Small intestine (tissue), 7 donors: ENCODE measurements at regions not wholly inside any gene's neighbourhood (a gene's known extent, or its start where the extent isn't known, plus 50 kb on each side); places are given as distances from the start of the nearest gene placed in this dataset.
A peak's percentile ranks its signal among the peaks of the same experiment; 100 is the strongest.

Experiments
- DNase-seq, 2 donors: peaks; one replicate each; pipeline versions ENCODE4 v3.0.0 to v3.0.0-alpha.2; 2013
- FAIRE-seq: peaks from 2 replicates; lab custom pipeline; 2012; peaks lifted over from hg19 to GRCh38; lab: Jason Lieb, UNC
- H3K27ac ChIP-seq, 3 donors: one replicate each; pipeline ENCODE4 v1.5.1; 2013; ENCODE audit warnings: low read length in 2 of 3, mild to moderate bottlenecking in 2 of 3, control low read depth in 1 of 3, inconsistent platforms in 1 of 3, low read depth in 1 of 3, moderate library complexity in 1 of 3
- H3K27me3 ChIP-seq, 3 donors: one replicate each; pipeline ENCODE4 v1.6.1; 2013; ENCODE audit warnings: low read length in 3 of 3, inconsistent platforms in 1 of 3; ENCODE audit not compliant: control insufficient read depth in 3 of 3, insufficient read depth in 3 of 3
- H3K36me3 ChIP-seq, 3 donors: one replicate each; pipeline ENCODE4 v1.6.1; 2013; ENCODE audit warnings: low read length in 3 of 3, inconsistent platforms in 1 of 3, low read depth in 1 of 3, mild to moderate bottlenecking in 1 of 3, moderate library complexity in 1 of 3; ENCODE audit not compliant: control insufficient read depth in 3 of 3, insufficient read depth in 2 of 3
- H3K4me1 ChIP-seq, 3 donors: one replicate each; pipeline ENCODE4 v1.6.1; 2013; ENCODE audit warnings: low read length in 2 of 3, inconsistent platforms in 1 of 3, low read depth in 1 of 3, mild to moderate bottlenecking in 1 of 3, moderate library complexity in 1 of 3; ENCODE audit not compliant: control insufficient read depth in 3 of 3, insufficient read depth in 2 of 3
- H3K4me3 ChIP-seq, 3 donors: one replicate each; pipeline ENCODE4 v1.5.1; 2013; ENCODE audit warnings: low read length in 3 of 3, control low read depth in 1 of 3, inconsistent platforms in 1 of 3, low read depth in 1 of 3, mild to moderate bottlenecking in 1 of 3, moderate library complexity in 1 of 3
- H3K9me3 ChIP-seq, 2 donors: one replicate each; pipeline ENCODE4 v1.6.1; 2013; ENCODE audit warnings: low read depth in 1 of 2, low read length in 1 of 2; ENCODE audit not compliant: control insufficient read depth in 2 of 2, insufficient read depth in 1 of 2
- WGBS, 3 donors: extraction: QIAGEN DNeasy Blood & Tissue Kit; methylation state at CpG; one replicate each; pipeline ENCODE4 v1.1.7; 2013; 5-methylcytosine and 5-hydroxymethylcytosine counted together
- donor health status: healthy with polysubstance abuse.
- donor health status: control.
- donor health status: control.
- donor health status: Bipolar disorder and iron deficiency.
- donor health status: healthy.

DNA sequence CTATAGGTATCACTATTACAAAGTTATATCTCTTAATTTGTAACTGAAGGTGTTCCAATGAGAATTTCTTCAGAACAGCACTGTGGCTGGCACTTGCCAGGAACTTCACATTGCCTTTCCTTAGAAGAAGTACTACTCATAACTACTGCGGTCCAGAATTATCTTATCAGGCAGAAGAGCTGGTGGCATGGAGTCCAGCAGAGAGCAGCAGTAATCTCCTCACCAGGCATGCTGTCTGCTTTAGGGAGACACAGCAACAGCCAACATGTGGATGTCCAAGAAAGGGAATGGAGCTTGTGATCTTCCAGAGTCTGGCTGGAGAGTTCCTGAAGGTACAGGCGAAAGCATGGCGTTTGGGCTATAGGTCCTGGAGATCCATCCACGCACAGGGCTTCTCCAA lies 919.7 kb upstream of the NR2F2 start:
- FAIRE-seq = no peak
- WGBS, 3 donors = 90 to 96% (median 91%) methylated on average over 4 of the region's 4 CpGs
- no peaks in the 10 kb centered on the region for H3K27me3 ChIP-seq

DNA sequence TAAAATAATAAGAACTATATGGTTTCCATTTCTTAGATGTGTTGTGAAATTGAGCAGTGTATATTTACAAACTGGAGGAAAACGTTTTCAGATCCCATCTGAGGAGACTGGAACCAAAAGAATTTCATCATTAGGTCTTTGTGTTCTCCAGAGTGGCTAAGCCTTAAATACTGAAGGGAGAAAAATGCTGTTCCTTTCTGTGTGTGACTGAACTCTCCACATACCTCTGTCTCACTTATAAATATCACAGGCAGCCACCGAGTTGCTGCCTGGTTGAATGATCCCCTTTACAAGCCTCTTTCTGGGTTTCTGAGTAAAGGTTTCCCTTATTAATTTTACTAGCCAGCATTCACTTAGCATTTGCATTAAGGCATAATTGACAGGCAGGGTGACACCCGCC lies 913.9 kb upstream of the NR2F2 start:
- FAIRE-seq = no peak
- DNase-seq = no peak
- H3K27me3 ChIP-seq = no peaks in the 10 kb centered on the region
- peaks cover 0 to 12% of the 10 kb centered on the region in 2 donors for H3K9me3 ChIP-seq
- H3K4me1 ChIP-seq = no peaks in the 10 kb centered on the region
- no peaks in the 10 kb centered on the region for H3K36me3 ChIP-seq
- no peak overlapping the region for H3K27ac ChIP-seq
- no peak overlapping the region for H3K4me3 ChIP-seq
- WGBS, 3 donors = 31 to 57% (median 38%) methylated on average over 3 of the region's 3 CpGs

More for the DNA sequence above, 919.7 kb upstream of the NR2F2 start:
- H3K27ac ChIP-seq = no peak overlapping the region
- H3K9me3 ChIP-seq = no peaks in the 10 kb centered on the region
- no peaks in the 10 kb centered on the region for H3K4me1 ChIP-seq
- H3K4me3 ChIP-seq = no peak overlapping the region
- no peak for DNase-seq
- no peaks in the 10 kb centered on the region for H3K36me3 ChIP-seq

DNA sequence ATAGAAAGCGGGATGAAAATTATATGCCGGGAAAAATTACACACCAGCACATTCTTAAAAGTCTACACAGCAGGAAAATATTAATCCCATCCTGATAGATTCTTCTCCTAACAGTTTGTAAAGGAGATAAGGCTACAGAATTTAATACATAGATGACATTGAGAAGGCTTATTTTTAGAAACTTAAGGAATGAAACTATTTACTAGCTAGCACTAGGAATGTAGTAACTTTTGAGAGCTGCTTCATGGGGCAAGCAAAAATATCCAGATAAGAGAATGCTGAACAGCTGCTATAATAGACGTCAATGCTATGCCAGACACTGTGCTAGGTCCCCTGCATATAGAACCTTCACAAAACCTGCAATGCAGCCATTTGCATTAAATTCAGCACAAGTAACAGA lies 912.7 kb upstream of the NR2F2 start:
- H3K27ac ChIP-seq = no peak overlapping the region

DNA sequence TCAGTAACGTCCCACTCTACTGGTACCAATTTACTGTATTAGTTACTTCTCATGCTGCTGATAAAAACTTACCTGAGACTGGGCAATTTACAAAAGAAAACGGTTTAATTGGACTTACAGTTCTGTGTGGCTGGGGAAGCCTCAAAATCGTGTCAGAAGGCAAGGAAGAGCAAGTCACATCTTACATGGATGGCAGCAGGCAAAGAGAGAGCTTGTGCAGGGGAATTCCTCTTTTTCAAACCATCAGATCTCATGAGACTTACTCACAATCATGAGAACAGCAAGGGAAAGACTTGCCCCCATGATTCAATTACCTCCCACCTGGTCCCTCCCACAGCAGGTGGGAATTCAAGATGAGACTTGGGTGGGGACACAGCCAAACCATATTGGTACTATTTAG lies 908.2 kb upstream of the NR2F2 start:
- Histone ChIP-seq H3K36me3 (no peaks in the 10 kb centered on the region), H3K27ac (no peak overlapping the region), H3K4me1 (no peaks in the 10 kb centered on the region), H3K27me3 (no peaks in the 10 kb centered on the region), H3K4me3 (no peak overlapping the region), H3K9me3 (peaks cover 0 to 13% of the 10 kb centered on the region in 2 donors)
- DNase-seq (no peak), FAIRE-seq (no peak)
- 43 to 73% (median 51%) methylated on average over 3 of the region's 3 CpGs for WGBS, 3 donors

More for the DNA sequence above, 912.7 kb upstream of the NR2F2 start:
- peaks cover 0 to 13% of the 10 kb centered on the region in 2 donors for H3K9me3 ChIP-seq
- H3K27me3 ChIP-seq = no peaks in the 10 kb centered on the region
- FAIRE-seq (no peak), DNase-seq (no peak)
- 83 to 93% (median 93%) methylated on average over 3 of the region's 3 CpGs for WGBS, 3 donors
- no peak overlapping the region for H3K4me3 ChIP-seq
- no peaks in the 10 kb centered on the region for H3K4me1 ChIP-seq
- no peaks in the 10 kb centered on the region for H3K36me3 ChIP-seq

DNA sequence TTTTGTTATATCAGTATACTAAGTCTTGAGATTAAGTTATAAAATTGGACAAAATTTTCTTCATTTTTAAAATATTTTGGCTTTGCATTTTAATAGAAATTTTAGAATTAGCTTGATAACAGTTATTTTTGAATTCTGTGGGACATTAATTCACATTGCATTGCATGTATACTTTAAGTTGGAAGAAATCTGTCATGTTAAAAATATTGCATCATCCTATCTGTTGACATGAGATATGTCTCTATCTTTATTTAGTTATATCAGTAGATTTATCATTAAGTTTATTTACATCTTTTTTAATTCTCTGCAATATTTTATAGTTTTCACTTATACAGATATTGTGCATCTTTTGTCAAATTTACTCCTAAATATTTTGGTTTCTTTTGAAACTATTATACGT lies 904.6 kb upstream of the NR2F2 start:
- Histone ChIP-seq H3K9me3 (peaks cover 0 to 7% of the 10 kb centered on the region in 2 donors), H3K4me3 (no peak overlapping the region), H3K4me1 (no peaks in the 10 kb centered on the region), H3K27ac (no peak overlapping the region), H3K36me3 (no peaks in the 10 kb centered on the region), H3K27me3 (no peaks in the 10 kb centered on the region)
- DNase-seq = no peak
- peak; percentile 67 for FAIRE-seq
- WGBS, 3 donors = 88 to 98% (median 90%) methylated on average over 1 of the region's 1 CpG

DNA sequence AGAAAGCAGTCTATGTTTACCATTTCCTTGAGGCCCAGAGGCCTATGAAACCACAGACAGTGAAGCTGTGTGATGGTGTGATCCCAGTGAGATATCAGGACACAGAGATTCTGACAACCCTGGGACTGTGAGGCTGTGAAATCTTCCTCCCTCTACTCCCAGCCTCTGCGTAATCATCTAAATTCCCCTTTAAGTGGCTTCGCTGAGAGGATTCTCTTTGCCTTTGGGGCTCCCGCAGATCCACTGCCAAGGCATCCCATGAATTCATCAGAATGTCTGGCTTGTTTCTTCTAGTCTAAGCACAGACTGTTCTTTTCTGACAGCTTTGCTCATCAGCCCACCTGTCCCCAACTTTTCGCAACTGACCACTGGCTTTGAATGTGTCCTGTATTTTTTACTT lies 901.2 kb upstream of the NR2F2 start:
- no peaks in the 10 kb centered on the region for H3K27me3 ChIP-seq
- no peak overlapping the region for H3K4me3 ChIP-seq
- DNase-seq (no peak), FAIRE-seq (no peak)
- H3K27ac ChIP-seq = peak overlapping the region in 1 of 3 donors; percentile 16
- H3K36me3 ChIP-seq = no peaks in the 10 kb centered on the region
- H3K9me3 ChIP-seq = no peaks in the 10 kb centered on the region
- 81 to 90% (median 81%) methylated on average over 4 of the region's 4 CpGs for WGBS, 3 donors
- H3K4me1 ChIP-seq = no peaks in the 10 kb centered on the region

DNA sequence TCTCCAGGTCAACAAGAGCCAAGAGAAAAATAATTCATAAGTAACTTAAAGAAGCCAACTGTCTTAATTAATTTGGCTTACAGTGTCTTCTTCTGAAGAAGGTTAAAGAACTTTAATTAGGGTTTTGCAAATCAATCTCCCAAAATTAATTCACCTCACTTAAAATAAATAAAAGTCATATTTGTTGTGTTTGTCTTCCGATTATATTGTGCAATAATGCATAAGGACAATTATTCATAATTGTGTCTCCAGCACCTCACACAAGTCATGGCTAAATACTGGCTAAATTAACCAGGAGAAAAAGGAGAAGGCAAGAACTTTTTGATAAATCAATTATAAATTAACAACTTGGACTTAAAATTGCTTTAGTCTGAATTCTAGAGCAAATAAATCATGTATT lies 899.0 kb upstream of the NR2F2 start:
- WGBS, 3 donors = 64 to 83% (median 72%) methylated on average over 1 of the region's 1 CpG
- no peak overlapping the region for H3K27ac ChIP-seq
- no peak for FAIRE-seq

DNA sequence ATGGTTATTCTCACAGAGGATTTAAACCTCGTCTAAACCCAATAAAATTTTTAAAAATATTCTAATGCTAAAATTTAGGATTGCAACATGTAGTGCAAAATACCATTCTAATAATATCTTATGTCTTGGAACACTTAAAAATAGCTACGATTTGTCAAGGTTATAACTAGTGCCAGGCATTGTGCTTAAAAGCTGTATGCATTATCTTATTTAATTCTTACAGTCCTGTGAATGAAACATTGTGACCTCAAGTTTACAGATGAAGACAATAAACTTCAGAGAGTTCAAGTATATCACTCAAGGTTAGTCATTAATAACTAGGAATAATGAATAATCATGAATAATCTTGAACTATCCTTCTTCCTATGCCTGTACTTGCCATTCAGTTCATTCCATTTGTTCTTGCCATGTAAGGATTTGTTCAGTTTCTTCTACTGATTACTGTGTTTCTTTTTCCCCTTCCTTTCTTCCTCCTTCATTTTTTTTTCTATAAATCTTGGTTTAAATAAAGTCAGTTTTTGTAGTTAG lies 897.6 kb upstream of the NR2F2 start:
- DNase-seq (no peak), FAIRE-seq (no peak)
- Histone ChIP-seq H3K9me3 (no peaks in the 10 kb centered on the region), H3K4me1 (no peaks in the 10 kb centered on the region), H3K4me3 (no peak overlapping the region), H3K36me3 (no peaks in the 10 kb centered on the region), H3K27ac (no peak overlapping the region), H3K27me3 (no peaks in the 10 kb centered on the region)
- WGBS, 3 donors = 63 to 76% (median 71%) methylated on average over 2 of the region's 2 CpGs

More for the DNA sequence above, 899.0 kb upstream of the NR2F2 start:
- H3K27me3 ChIP-seq = no peaks in the 10 kb centered on the region
- no peaks in the 10 kb centered on the region for H3K4me1 ChIP-seq
- no peak for DNase-seq
- no peaks in the 10 kb centered on the region for H3K9me3 ChIP-seq
- no peaks in the 10 kb centered on the region for H3K36me3 ChIP-seq
- no peak overlapping the region for H3K4me3 ChIP-seq

DNA sequence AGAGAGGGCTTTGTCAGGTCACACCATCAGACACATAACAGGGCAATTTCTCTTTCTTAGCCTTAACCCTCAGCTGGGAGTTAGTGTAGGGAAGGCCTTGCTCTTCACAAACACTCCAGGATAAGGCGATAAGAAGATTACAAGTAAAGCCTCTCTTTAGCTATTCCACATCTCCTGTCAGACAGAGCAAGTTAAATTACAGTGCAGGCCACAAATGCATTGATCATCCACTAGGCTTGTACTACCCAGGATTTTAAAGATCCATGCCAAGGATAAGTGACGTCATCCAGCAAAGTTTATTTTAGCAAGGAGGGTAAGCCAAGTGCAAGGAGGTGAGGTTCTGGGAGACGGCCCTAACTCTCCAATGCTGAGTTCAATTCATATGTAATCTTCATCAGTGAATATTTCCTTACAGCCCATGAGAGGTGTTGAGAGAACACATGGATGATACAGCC lies 890.6 kb upstream of the NR2F2 start:
- no peak for FAIRE-seq
- Histone ChIP-seq H3K27ac (no peak overlapping the region), H3K36me3 (no peaks in the 10 kb centered on the region)

More for the DNA sequence above, 890.6 kb upstream of the NR2F2 start:
- no peaks in the 10 kb centered on the region for H3K4me1 ChIP-seq
- H3K27me3 ChIP-seq = no peaks in the 10 kb centered on the region
- DNase-seq = no peak
- no peak overlapping the region for H3K4me3 ChIP-seq
- H3K9me3 ChIP-seq = peaks cover 0 to 3% of the 10 kb centered on the region in 2 donors
- WGBS, 3 donors = 50 to 61% (median 55%) methylated on average over 3 of the region's 3 CpGs
